ENCODE measurements at regions not wholly inside any gene's neighbourhood (a gene's known extent, or its start where the extent isn't known, plus 50 kb on each side); places are given as distances from the start of the nearest gene placed in this dataset.

GRCh38 chr9:71592400-71592799 lies 175.9 kb downstream of the CEMIP2 start:
- Histone ChIP-seq H3K9ac (no peak overlapping the region), H3K4me2 (no peak overlapping the region), H4K20me1 (no peaks in the 10 kb centered on the region), H3K4me3 (no peak overlapping the region), H3K4me1 (no peaks in the 10 kb centered on the region; the same call in 1 of the 2 replicates), H3K27ac (no peak overlapping the region), H3K36me3 (no peaks in the 10 kb centered on the region), H3K27me3 (no peaks in the 10 kb centered on the region), H3K9me3 (no peaks in the 10 kb centered on the region)
- TF ChIP-seq Cebpa-rat (IDR thresholded peaks at IDR 0.05): no peak

DNA sequence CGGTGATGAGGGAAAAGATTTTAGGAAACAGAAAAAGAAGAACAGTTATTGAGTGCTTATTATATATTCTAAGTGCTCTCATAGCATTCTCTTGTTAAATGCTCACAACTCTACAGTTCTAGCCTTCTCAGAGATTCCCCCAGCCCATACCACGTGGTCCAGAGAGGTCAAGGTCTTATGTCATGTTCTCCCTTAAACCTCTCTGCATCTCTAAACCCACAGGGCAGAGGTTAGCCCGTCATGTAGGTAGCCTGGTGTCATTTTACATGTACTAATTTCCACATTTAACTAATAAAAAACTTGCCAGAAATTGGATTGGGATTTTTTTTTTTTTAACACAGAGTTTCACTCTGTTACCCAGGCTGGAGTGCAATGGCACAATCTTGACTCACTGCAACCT lies 178.0 kb downstream of the CEMIP2 start:
- no peaks in the 10 kb centered on the region for H4K20me1 ChIP-seq
- H3K27me3 ChIP-seq: no peaks in the 10 kb centered on the region
- H3K9me3 ChIP-seq: no peaks in the 10 kb centered on the region
- no peak overlapping the region for H3K27ac ChIP-seq
- H3K4me2 ChIP-seq: no peak overlapping the region
- no peak for TF ChIP-seq Cebpa-rat (IDR thresholded peaks at IDR 0.05)
- no peaks in the 10 kb centered on the region; the same call in 1 of the 2 replicates for H3K4me1 ChIP-seq
- H3K9ac ChIP-seq: no peak overlapping the region
- no peak overlapping the region for H3K4me3 ChIP-seq
- no peaks in the 10 kb centered on the region for H3K36me3 ChIP-seq

- no peak for TF ChIP-seq Cebpa-rat (IDR thresholded peaks at IDR 0.05)
- Histone ChIP-seq H3K9me3 (no peaks in the 10 kb centered on the region), H3K27ac (no peak overlapping the region), H3K9ac (no peak overlapping the region), H3K36me3 (no peaks in the 10 kb centered on the region), H3K27me3 (no peaks in the 10 kb centered on the region), H3K4me3 (no peak overlapping the region), H3K4me2 (no peak overlapping the region), H4K20me1 (no peaks in the 10 kb centered on the region), H3K4me1 (no peaks in the 10 kb centered on the region; the same call in 1 of the 2 replicates)
Measured at GRCh38 chr9:71589612-71590011, 178.7 kb downstream of the CEMIP2 start.

DNA sequence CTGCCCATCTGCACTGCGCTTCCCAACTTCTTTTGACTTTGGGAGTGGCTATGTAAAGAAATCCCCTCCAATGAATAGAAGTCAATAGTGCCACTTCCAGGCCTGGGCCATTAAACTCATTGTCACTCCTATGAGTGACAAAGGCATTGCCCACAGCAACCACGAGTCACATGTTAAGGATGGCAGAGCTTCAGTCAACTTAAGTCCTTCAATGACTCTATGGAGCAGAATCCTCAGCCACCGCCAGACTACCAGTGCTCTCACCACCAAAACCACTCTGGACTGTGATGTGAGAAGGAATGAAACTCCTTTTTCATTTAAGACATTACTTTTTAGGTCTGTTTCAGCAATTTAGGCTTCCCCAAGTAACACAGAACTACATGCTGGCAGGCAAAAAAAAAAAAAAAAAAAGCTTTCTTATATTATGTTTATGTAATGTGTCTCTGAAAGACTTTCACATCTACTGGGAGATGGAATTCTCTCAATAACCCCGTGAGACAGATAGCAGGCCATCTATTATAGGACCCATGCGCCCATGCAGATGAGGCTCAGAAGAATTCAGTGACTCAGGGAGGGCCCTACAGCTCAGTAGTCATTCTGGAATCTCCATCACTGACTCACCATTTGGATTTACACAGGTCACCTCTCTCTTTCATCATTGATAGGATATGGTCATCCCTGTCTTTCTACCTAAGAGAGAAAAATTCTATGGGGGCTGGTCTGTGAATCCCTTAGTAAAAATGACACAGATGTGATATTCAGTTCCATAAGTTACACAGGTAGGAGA lies 180.5 kb downstream of the CEMIP2 start:
- H3K36me3 ChIP-seq: no peaks in the 10 kb centered on the region
- no peaks in the 10 kb centered on the region; the same call in 1 of the 2 replicates for H3K4me1 ChIP-seq
- no peak overlapping the region for H3K4me2 ChIP-seq
- H3K9me3 ChIP-seq: no peaks in the 10 kb centered on the region
- H3K27me3 ChIP-seq: no peaks in the 10 kb centered on the region
- H4K20me1 ChIP-seq: no peaks in the 10 kb centered on the region
- H3K9ac ChIP-seq: no peak overlapping the region
- no peak for TF ChIP-seq Cebpa-rat (IDR thresholded peaks at IDR 0.05)
- H3K27ac ChIP-seq: no peak overlapping the region
- no peak overlapping the region for H3K4me3 ChIP-seq

DNA sequence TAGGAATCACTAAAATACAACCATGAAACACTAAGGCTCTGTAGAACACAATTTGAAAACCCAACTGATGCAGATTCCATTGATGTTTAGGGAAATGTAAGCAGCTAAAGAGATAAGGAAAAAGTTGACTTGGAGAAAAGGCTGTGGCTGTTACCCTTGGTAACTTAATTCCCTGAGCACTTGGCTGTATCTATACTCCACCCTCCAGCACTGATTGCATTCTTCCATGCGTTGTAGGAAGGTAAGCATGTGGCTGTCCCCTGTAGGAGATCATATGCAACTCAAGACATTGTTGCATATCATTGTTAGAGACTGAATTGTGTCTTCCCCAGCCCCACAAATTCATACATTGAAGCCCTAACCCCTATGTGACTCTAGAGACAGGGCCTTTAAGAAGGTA lies 184.5 kb downstream of the CEMIP2 start:
- no peaks in the 10 kb centered on the region for H3K9me3 ChIP-seq
- TF ChIP-seq Cebpa-rat (IDR thresholded peaks at IDR 0.05): no peak
- H3K36me3 ChIP-seq: no peaks in the 10 kb centered on the region
- H3K27ac ChIP-seq: no peak overlapping the region
- no peaks in the 10 kb centered on the region for H3K27me3 ChIP-seq
- H3K4me2 ChIP-seq: no peak overlapping the region
- H3K4me1 ChIP-seq: no peaks in the 10 kb centered on the region
- no peak overlapping the region for H3K4me3 ChIP-seq
- H4K20me1 ChIP-seq: no peaks in the 10 kb centered on the region
- H3K9ac ChIP-seq: no peak overlapping the region

- Histone ChIP-seq H3K4me3 (no peak overlapping the region), H3K27ac (no peak overlapping the region), H3K27me3 (no peaks in the 10 kb centered on the region), H3K4me1 (no peaks in the 10 kb centered on the region), H3K4me2 (no peak overlapping the region), H3K9ac (no peak overlapping the region), H3K36me3 (no peaks in the 10 kb centered on the region), H3K9me3 (no peaks in the 10 kb centered on the region), H4K20me1 (no peaks in the 10 kb centered on the region)
- no peak for TF ChIP-seq Cebpa-rat (IDR thresholded peaks at IDR 0.05)
Measured at GRCh38 chr9:71582347-71582746, 186.0 kb downstream of the CEMIP2 start.

DNA sequence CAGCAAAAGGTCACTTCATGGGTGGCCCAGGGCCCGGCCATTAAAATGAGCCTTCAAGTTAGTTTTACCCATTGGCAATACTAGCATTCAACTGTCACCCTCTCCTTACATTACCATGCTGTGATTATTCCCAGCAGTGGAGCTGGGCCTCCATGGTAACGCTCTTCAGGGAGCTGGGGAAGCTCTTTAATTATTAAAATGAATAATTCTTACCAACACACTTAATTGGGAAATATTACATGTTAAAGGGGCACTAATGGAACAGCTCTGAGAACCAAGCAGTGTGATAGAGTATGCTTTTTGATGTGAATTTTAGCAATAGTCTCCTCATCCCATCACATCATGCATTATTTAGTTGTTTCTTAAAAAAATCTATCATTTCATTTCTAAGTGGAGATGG lies 187.2 kb downstream of the CEMIP2 start:
- Histone ChIP-seq H3K4me3 (no peak overlapping the region), H4K20me1 (no peaks in the 10 kb centered on the region), H3K27ac (no peak overlapping the region), H3K36me3 (no peaks in the 10 kb centered on the region), H3K9ac (no peak overlapping the region), H3K27me3 (no peaks in the 10 kb centered on the region), H3K4me2 (no peak overlapping the region), H3K9me3 (no peaks in the 10 kb centered on the region), H3K4me1 (no peaks in the 10 kb centered on the region)
- TF ChIP-seq Cebpa-rat (IDR thresholded peaks at IDR 0.05): no peak

GRCh38 chr9:71571186-71571585 lies 197.1 kb downstream of the CEMIP2 start:
- Histone ChIP-seq H3K9me3 (no peaks in the 10 kb centered on the region), H4K20me1 (no peaks in the 10 kb centered on the region), H3K9ac (no peak overlapping the region), H3K36me3 (no peaks in the 10 kb centered on the region), H3K27ac (no peak overlapping the region), H3K4me1 (no peaks in the 10 kb centered on the region), H3K27me3 (no peaks in the 10 kb centered on the region), H3K4me3 (no peak overlapping the region), H3K4me2 (no peak overlapping the region)
- TF ChIP-seq Cebpa-rat (IDR thresholded peaks at IDR 0.05): no peak

DNA sequence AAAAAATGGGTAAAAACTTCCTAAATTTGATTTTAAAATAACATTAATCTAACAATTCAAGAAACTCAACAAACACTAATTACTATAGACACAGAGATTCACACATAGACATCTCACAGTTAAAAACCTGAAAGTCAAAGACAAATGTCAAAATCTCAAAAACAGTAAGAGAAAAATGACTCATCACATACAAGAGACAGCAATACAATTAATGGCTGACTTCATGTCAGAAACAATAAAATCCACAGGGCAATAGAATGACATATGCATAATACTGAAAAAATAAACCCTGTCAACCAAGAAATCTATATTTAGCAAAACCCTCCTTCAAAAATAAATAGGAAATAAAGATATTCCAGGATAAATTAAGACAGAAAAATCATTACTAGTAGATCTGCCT lies 200.4 kb downstream of the CEMIP2 start:
- no peak overlapping the region for H3K4me3 ChIP-seq
- no peaks in the 10 kb centered on the region for H3K4me1 ChIP-seq
- H4K20me1 ChIP-seq: no peaks in the 10 kb centered on the region
- H3K27ac ChIP-seq: no peak overlapping the region
- no peaks in the 10 kb centered on the region for H3K9me3 ChIP-seq
- H3K36me3 ChIP-seq: no peaks in the 10 kb centered on the region
- no peaks in the 10 kb centered on the region for H3K27me3 ChIP-seq
- H3K9ac ChIP-seq: no peak overlapping the region
- no peak overlapping the region for H3K4me2 ChIP-seq
- no peak for TF ChIP-seq Cebpa-rat (IDR thresholded peaks at IDR 0.05)

GRCh38 chr9:71562140-71562539 lies 206.2 kb downstream of the CEMIP2 start:
- peaks cover 9% of the 10 kb centered on the region for H3K4me1 ChIP-seq
- TF ChIP-seq Cebpa-rat (IDR thresholded peaks at IDR 0.05): no peak
- H3K4me2 ChIP-seq: no peak overlapping the region
- H3K27me3 ChIP-seq: no peaks in the 10 kb centered on the region
- no peaks in the 10 kb centered on the region for H3K9me3 ChIP-seq
- H4K20me1 ChIP-seq: no peaks in the 10 kb centered on the region
- H3K36me3 ChIP-seq: no peaks in the 10 kb centered on the region
- H3K9ac ChIP-seq: no peak overlapping the region
- H3K4me3 ChIP-seq: no peak overlapping the region
- no peak overlapping the region for H3K27ac ChIP-seq

DNA sequence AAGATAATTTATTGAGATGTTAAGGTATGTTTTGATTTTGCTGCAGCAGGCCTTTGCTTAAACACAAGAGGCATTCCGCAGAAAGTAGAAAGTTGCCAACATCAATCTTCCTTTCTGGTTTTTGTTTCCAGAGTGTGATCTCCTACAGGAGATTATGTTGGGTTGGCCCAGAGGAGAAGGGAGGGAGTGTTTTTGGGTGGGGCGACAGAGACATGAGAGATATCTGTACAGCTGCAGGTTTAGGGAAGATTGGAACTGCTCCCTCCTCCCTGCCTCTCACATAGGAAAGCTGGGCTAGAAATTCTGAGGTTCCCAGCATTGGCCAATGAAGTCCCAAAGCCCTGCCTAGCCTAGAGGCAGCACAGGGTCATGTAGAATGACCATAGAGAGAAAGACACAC lies 211.0 kb downstream of the CEMIP2 start:
- TF ChIP-seq Cebpa-rat (IDR thresholded peaks at IDR 0.05): no peak
- Histone ChIP-seq H3K4me3 (no peak overlapping the region), H4K20me1 (no peaks in the 10 kb centered on the region), H3K9me3 (no peaks in the 10 kb centered on the region), H3K4me1 (peaks cover 9% of the 10 kb centered on the region), H3K27ac (no peak overlapping the region), H3K36me3 (no peaks in the 10 kb centered on the region), H3K4me2 (no peak overlapping the region), H3K9ac (no peak overlapping the region), H3K27me3 (no peaks in the 10 kb centered on the region)
